ENCODE measurements at regions not wholly inside any gene's neighbourhood (a gene's known extent, or its start where the extent isn't known, plus 50 kb on each side); places are given as distances from the start of the nearest gene placed in this dataset.

DNA sequence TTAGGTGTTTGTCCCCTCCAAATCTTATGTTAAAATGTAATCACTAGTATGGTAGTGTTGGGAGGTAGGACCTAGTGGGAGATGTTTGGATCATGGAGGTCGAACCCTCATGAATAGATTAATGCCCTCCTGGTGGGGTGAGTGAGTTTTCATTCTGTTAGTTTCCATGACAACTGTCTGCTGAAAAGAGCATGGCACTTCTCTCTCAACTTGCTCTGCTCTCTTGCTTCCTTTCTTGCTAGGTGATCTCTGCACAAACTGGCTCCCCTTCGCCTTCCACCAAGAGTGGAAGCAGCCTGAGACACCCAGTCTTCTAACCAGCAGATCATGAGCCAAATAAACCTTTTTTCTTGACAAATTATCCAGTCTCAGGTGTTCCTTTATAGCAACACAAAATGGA is 853.9 kb downstream of the SORCS1 start:
- DNase-seq (ENCODE audit: insufficient read length, low spot score, missing footprints), result no peak
- no peak overlapping the region for H2AFZ ChIP-seq (ENCODE audit: low read length)
- no peaks in the 10 kb centered on the region for H3K36me3 ChIP-seq (ENCODE audit: insufficient read depth, low read length)
- no peak overlapping the region for H3K4me2 ChIP-seq (ENCODE audit: insufficient read depth, low read length)
- no peaks in the 10 kb centered on the region for H3K4me1 ChIP-seq (ENCODE audit: insufficient read depth, low read length)
- peaks cover 2% of the 10 kb centered on the region for H3K9me3 ChIP-seq (ENCODE audit: low read depth, low read length)
- no peaks in the 10 kb centered on the region for H3K27me3 ChIP-seq (ENCODE audit: insufficient read depth, low read length)
- no peaks in the 10 kb centered on the region for H4K20me1 ChIP-seq (ENCODE audit: insufficient read depth, low read length)
- no peak overlapping the region for H3K4me3 ChIP-seq (ENCODE audit: insufficient read depth, low read length)
- H3K79me2 ChIP-seq (ENCODE audit: insufficient read depth, low read length), result no peaks in the 10 kb centered on the region
- no peak overlapping the region for H3K27ac ChIP-seq (ENCODE audit: low read depth, low read length)
- TF ChIP-seq, protein P1, sequence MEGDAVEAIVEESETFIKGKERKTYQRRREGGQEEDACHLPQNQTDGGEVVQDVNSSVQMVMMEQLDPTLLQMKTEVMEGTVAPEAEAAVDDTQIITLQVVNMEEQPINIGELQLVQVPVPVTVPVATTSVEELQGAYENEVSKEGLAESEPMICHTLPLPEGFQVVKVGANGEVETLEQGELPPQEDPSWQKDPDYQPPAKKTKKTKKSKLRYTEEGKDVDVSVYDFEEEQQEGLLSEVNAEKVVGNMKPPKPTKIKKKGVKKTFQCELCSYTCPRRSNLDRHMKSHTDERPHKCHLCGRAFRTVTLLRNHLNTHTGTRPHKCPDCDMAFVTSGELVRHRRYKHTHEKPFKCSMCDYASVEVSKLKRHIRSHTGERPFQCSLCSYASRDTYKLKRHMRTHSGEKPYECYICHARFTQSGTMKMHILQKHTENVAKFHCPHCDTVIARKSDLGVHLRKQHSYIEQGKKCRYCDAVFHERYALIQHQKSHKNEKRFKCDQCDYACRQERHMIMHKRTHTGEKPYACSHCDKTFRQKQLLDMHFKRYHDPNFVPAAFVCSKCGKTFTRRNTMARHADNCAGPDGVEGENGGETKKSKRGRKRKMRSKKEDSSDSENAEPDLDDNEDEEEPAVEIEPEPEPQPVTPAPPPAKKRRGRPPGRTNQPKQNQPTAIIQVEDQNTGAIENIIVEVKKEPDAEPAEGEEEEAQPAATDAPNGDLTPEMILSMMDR (IDR thresholded peaks at IDR 0.05; ENCODE audit: extremely low read depth, low read depth, low read length), result no peak

DNA sequence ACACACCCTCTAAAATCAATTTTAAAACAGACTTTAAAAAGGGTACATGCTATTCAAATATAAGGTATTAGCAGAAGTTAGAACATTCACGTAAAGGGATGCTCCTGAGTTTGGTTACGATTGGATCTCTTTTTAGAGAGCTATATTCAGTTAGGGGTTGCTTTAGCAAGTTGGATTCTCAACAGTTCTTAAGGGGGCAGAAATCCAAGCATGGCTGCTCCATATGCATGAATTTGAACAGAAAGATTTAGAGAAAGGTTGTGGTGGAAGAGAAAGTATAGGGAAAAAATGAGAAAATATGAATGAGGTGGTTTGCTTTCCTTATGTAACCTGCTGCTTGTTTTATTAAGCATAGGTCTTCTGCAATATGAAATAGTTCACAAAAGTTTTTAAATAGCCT is 855.1 kb downstream of the SORCS1 start:
- Histone ChIP-seq H3K27me3 (ENCODE audit: insufficient read depth, low read length) (no peaks in the 10 kb centered on the region), H3K4me3 (ENCODE audit: insufficient read depth, low read length) (no peak overlapping the region), H3K36me3 (ENCODE audit: insufficient read depth, low read length) (no peaks in the 10 kb centered on the region), H3K79me2 (ENCODE audit: insufficient read depth, low read length) (no peaks in the 10 kb centered on the region), H3K9me3 (ENCODE audit: low read depth, low read length) (peaks cover 2% of the 10 kb centered on the region), H4K20me1 (ENCODE audit: insufficient read depth, low read length) (no peaks in the 10 kb centered on the region), H3K4me1 (ENCODE audit: insufficient read depth, low read length) (no peaks in the 10 kb centered on the region), H2AFZ (ENCODE audit: low read length) (no peak overlapping the region), H3K27ac (ENCODE audit: low read depth, low read length) (no peak overlapping the region), H3K4me2 (ENCODE audit: insufficient read depth, low read length) (no peak overlapping the region)
- TF ChIP-seq, protein P1 (IDR thresholded peaks at IDR 0.05; ENCODE audit: extremely low read depth, low read depth, low read length), result no peak
- DNase-seq (ENCODE audit: insufficient read length, low spot score, missing footprints), result no peak

DNA sequence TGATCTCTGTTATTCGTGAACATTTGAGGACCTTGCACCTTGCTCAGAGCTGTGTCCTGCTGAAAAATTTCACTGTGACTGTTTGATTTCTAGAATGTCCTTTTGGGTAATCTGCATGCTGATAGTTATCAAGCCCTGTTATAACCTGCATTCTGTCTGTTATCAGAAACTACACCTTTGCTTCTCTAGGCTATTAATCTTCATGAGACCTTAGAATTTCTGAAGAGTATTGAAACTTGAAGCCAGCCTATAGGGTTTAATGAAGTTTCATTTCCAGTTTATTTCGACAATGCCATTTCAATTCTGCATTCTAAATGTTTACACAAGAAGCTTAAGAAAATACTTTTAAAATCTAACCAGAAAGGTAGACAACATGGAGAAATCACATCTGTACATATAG is 856.2 kb downstream of the SORCS1 start:
- no peaks in the 10 kb centered on the region for H4K20me1 ChIP-seq (ENCODE audit: insufficient read depth, low read length)
- no peak overlapping the region for H3K4me2 ChIP-seq (ENCODE audit: insufficient read depth, low read length)
- H2AFZ ChIP-seq (ENCODE audit: low read length), result no peak overlapping the region
- no peaks in the 10 kb centered on the region for H3K79me2 ChIP-seq (ENCODE audit: insufficient read depth, low read length)
- no peak overlapping the region for H3K27ac ChIP-seq (ENCODE audit: low read depth, low read length)
- DNase-seq (ENCODE audit: insufficient read length, low spot score, missing footprints), result no peak
- TF ChIP-seq, protein P1 (IDR thresholded peaks at IDR 0.05; ENCODE audit: extremely low read depth, low read depth, low read length), result no peak
- H3K4me3 ChIP-seq (ENCODE audit: insufficient read depth, low read length), result no peak overlapping the region
- no peaks in the 10 kb centered on the region for H3K27me3 ChIP-seq (ENCODE audit: insufficient read depth, low read length)
- no peaks in the 10 kb centered on the region for H3K9me3 ChIP-seq (ENCODE audit: low read depth, low read length)
- H3K36me3 ChIP-seq (ENCODE audit: insufficient read depth, low read length), result no peaks in the 10 kb centered on the region
- H3K4me1 ChIP-seq (ENCODE audit: insufficient read depth, low read length), result no peaks in the 10 kb centered on the region

DNA sequence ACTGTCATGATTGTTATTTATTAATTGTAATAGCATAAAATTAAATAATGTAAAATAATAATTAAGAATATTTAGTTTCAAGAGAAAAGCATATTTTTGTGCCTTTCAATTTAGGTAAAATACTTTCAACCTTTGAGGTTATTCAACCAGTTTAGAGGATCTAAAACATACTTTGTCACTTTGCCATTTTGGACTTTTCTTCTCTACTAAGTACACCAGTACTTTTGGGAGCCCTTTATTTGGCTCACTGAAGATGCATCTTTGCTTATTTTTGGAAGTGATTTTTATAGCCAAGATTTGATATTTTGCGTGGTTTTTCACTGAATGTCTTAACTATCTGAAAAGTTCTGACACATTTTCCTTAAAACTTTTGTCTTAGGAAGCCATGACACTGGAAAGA is 860.5 kb downstream of the SORCS1 start:
- H3K79me2 ChIP-seq (ENCODE audit: insufficient read depth, low read length), result no peaks in the 10 kb centered on the region
- no peak overlapping the region for H3K4me2 ChIP-seq (ENCODE audit: insufficient read depth, low read length)
- H3K36me3 ChIP-seq (ENCODE audit: insufficient read depth, low read length), result no peaks in the 10 kb centered on the region
- no peak overlapping the region for H2AFZ ChIP-seq (ENCODE audit: low read length)
- no peaks in the 10 kb centered on the region for H3K27me3 ChIP-seq (ENCODE audit: insufficient read depth, low read length)
- H3K4me1 ChIP-seq (ENCODE audit: insufficient read depth, low read length), result no peaks in the 10 kb centered on the region
- H3K27ac ChIP-seq (ENCODE audit: low read depth, low read length), result no peak overlapping the region
- H3K4me3 ChIP-seq (ENCODE audit: insufficient read depth, low read length), result no peak overlapping the region
- no peaks in the 10 kb centered on the region for H3K9me3 ChIP-seq (ENCODE audit: low read depth, low read length)
- DNase-seq (ENCODE audit: insufficient read length, low spot score, missing footprints), result no peak
- no peaks in the 10 kb centered on the region for H4K20me1 ChIP-seq (ENCODE audit: insufficient read depth, low read length)
- TF ChIP-seq, protein P1 (IDR thresholded peaks at IDR 0.05; ENCODE audit: extremely low read depth, low read depth, low read length), result no peak
